ENCODE measurements at regions not wholly inside any gene's neighbourhood (a gene's known extent, or its start where the extent isn't known, plus 50 kb on each side); places are given as distances from the start of the nearest gene placed in this dataset.
"Not testable (repeated sequence)": the region's sequence is repeated elsewhere in the genome, so short reads cannot be mapped to it uniquely, and the experiment has no call there.

DNA sequence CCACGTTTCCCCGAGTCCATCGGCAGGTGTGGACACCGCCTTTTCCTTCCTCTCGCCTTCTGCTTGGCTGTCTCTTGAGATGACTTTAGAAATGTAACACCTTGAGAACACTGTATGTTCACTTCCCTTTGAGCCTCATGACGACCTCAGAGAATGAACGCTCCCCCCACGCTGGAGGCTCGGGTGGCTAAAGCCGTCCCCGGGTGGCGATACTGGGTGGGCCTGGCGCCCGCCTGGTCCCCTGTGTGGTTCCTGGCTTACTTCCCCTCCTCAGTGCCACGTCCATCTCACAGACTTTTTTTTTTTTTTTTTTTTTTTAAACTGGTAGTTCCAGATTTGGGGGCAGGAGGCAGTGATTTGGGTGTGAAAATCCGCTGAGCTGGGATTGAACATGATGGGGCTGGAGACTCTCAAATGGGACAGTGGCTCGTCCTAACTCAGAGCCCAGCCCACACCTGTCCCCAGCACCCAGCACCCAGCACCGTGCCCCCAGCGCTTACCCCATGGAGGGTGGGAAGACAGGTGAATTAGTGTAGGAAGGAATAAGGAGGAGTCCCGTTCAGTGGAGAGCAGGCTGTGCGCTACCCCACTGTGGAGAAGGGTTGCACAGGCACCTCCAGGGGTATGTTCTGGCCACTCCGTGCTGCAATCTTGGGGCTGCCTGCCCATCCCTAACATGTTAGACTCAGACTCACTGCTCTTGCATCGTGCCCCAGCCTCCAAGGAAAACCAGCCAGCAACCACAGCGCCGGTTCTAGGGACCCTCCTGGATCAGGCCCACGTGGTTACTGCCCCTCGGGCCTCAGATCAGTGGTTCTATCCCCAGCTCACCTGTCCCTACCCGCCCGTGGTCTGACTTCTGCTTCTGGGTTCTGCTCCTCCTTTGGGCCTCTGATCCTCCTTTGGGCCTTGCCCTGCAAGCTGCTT is 174.0 kb downstream of the ASB1 start:
- DNase-seq, result no peak

DNA sequence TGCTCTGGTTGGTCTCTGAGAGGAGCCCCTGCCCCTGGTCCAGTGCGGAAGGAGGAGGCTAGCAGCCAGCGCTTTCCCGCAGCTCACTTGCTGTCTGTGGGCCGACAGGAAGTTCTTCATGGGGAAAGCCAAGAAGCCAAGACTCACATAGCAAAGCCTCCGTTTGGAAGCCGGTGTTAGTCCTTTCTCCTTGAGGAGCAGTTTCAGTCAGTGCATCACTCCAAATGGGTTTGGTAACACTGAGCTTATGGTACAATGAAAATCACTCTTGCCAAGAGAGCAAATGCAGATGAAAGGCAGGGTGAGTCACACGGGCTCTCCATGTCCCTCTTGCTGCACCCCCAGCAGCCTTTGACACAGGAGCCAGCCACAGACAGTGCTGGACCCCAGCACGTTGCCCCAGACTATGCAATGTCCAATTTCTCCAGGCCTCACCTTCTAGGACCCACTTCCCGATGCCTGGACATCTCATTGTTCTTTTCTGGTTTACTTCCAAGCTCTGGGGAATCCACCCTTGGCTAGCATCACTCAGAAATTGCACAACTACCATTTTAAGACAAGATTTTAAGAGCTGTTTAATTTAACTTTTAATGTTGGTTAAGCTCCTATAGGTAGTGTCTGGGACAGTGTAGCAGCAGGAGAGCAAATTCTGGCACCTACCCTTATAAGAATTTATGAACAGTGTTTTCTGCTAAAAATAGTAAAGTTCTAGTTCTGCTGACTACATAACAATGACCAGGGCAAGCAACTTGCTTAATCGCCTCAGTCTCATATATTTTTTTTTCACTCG is 174.9 kb downstream of the ASB1 start:
- DNase-seq, result no peak

DNA sequence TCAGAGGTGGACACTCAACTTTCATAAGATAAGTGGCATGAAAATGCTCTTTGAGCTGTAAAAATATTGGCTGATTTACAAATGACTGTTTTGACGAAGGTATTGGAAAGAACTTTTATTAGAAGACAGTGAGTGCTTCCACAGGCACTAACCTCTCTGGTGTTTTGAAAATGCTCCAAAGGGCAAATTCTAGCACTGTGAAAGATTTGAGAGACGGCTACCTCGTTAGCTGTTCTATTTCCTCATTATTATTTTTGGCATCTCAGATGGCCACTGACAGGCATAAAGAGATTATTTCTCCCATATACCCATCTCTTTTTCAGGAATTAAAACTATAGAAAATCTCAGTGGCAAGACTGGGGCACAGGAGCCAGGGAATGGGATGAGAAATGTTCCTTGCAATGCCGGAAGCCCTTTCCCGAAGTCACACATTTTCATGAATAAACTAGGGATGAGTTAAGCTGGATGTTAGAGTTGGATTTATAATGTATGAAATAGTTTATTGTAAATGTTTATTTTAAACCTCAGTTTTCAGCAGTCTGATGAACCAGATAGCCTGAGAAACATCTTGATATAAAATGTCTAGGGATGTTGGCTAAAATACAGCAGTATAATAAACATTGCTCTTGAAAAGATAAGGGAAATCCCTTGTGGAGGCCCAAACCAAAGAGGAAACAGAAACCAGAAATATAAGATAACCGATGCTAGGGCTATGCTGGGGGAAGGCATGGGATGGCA is 175.7 kb downstream of the ASB1 start:
- DNase-seq, result no peak

DNA sequence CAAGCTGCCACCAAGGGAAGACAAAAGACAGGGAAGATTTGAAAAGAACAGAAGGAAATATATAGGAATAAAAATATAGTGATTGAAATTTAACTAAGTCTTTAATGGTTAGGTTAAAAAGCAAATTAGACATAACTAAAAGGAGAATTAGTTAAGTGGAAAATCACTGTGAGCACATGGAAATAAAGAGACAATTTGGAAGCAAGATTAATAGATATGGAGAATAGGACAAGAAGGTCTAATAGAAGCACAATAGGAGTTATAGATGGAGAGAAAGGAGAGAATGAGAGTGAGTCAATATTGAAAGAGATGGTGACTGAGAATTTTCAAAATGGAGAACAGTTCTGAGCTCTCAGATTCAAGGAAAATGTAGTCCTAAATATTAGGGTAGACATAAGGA is 176.9 kb downstream of the ASB1 start:
- no peak for DNase-seq

DNA sequence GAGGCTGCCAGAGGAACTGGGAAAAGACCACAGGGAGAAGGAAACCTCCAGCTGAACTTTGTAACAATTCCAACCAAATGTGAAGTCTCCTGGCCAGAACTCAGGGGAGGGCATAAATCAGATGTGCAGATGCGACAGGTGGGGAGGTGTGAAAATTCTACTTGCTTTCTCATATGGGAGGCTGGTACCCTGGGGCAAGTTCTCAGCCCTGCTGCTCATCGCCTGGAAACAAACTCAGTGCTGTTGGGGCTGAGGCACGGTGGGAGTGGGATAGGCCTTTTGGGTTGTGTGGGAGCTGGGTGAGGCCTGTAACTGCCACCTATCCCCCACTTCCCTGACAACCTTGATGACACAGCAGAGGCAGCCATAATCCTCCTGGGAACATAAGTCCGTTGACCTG is 179.6 kb downstream of the ASB1 start:
- no peak for DNase-seq

DNA sequence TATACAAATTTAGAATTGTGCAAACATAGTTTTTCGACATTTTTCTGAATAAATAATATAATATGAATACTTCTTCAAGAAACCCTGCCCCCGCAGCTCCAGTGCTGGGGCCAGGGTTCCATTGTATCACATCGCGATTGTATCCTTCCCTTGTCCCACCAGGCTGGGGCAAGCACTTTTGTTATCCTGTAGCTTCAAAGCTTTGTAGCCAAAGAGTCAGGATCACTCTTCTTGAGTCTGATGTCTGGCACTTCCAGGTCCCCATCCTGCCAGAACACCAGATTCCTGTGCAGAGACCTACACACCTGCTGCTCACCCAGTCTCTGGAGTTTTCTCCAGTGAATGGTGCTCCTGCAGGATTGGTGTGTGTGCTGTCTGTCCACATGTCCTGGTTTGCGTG is 186.9 kb downstream of the ASB1 start:
- no peak for DNase-seq

DNA sequence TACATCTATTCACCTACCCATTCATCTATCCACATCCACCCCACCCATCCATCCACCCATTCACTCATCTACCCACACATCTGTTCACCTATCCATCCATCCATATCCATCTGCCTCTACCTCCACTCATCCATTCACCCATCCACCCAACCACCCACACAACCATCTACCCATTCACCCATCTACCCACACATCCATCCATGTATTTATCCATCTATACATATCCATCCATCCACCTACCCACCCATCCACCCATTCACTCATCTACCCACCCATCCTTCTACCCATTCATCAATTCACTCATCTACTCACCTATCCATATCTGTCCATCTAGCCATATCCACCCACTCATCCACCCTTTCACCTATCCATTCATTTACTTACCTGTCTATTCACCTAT is 187.6 kb downstream of the ASB1 start:
- DNase-seq, result no peak

DNA sequence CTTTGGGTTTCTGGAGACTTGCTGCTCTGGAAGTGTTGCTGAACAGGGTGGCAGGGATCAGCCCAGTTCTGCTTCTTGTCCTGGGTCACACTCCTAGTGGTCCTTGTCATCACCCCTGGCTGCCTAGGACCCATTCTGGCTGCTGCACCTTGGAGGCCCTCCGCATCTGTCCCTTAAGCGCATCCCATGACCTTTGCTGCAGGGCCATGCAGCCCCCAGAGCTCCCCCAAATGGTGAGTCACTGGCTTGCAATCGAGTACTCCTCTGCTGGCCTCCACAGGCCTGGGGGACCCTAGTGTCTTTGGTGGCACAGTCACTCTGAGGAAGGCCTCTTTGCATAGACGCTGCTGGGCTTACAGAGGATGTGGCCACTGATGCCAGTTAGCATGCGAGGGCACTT is 188.5 kb downstream of the ASB1 start:
- DNase-seq, result no peak

DNA sequence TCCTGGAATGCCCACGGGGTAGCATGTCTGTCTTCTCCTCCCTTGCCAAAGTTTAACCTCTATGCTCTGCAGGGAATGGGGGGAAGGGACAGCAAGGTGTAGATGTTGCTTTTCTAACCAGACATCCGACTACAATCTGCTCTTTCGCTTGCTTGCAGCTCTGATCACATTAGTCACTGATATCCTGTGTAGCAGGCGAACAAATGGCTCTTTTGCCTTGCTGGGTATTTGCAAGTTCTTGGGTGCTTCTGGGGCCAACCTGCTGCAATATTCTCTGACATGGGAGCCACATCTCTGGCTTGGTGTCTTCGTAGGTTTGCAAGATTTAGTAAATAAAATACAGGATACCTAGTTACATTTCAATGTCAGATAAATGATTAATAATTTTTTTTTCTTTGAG is 190.0 kb downstream of the ASB1 start:
- DNase-seq, result no peak

DNA sequence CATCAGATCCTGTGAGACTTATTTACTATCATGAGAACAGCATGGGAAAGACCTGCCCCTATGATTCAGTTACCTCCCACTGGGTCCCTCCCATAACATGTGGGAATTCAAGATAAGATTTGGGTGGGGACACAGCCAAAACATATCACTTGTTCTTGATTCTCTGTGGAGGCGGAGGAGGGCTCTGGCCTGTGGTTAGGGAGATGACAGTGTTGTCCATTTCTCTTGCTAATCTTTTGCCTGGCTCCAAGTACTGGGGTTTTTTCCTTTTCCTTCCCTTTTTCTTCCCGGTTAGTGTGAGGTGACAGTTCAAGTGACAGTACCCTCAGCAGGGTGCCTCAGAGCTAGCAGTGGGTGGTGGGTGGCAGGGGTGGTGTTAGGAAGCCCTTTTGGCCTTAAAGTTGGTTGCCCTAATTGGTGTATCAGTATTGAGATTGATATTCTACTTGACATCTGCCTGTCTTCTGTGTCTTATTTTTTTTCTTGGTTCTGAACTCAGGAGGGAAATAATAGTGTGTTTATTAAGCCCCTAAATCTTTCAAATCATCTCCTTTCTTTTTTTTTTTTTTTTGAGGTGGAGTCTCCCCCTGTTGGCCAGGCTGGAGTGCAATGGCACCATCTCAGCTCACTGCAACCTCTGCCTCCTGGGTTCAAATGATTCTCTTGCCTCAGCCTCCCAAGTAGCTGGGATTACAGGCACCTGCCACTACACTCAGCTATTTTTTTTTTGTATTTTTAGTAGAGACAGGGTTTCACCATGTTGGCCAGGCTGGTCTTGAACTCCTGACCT is 192.0 kb downstream of the ASB1 start:
- DNase-seq, result not testable (repeated sequence)

DNA sequence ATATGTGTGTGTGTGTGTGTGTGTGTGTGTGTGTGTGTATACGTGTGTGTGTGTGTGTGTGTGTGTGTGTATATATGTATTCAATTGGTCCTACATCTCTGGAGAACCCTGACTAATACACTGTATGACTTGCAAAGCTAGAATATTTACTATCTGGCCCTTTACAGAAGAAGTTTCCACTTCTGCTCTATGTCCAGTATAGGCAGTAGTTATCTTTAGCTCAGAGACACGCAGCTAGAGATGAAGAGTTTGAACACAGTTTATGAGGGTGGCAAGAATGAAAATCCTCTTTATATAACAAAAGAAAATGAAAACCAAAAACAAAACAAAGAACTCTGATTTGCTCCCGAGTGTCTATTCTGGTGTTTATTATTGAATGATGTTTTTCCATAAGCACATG is 201.2 kb downstream of the ASB1 start:
- no peak for DNase-seq

DNA sequence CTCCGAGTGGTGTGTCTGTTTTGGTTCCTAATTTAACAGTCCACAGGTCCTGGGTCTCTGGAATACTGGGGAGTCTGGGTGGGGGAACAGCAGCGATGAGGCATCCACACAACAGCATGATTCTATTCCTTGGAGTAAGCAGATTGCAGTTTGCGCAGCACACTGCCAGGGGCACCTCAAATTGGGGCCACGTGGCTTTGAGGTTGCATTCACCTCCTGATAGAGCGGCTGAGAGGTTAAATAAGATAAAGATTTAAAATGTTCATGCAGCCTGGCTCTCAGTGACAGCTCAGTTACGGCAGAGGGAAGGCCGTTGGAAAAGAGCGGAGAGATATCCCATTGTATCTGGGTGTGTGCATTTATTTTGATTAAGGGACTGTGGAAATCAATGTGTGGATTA is 202.3 kb downstream of the ASB1 start:
- DNase-seq, result no peak

DNA sequence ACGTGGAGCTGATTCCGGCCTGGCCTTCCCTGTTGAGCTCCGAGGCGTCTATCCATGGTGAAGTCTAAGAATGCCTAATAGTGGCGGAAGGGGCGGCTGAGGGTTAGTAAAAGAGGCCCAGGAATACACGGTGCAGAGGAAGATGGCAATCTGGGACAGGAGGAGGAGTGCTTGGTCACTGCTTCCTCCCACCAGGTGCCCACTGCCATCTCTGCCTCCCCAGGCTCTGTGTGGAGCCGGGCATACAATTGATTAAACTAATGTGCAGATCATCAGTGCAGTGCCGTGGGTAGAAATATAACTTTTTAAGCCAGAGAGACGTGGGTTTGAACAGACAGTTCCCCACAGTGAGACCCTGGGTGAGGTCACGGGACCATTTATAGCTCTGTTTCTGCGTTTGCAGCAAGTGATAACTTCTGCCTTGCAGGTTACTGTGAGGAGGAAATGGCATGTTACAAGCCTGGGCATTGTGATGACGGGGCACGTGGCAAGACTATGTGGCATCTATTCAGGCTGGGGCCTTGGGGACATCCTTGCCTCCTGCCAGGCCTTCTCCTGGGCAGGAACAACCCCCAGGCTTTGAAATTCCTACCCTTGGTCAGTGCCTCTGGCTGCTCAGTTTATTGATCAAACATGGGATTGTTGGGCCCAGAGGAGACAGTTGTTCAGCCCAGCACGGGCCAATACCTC is 204.9 kb downstream of the ASB1 start:
- DNase-seq, result no peak

DNA sequence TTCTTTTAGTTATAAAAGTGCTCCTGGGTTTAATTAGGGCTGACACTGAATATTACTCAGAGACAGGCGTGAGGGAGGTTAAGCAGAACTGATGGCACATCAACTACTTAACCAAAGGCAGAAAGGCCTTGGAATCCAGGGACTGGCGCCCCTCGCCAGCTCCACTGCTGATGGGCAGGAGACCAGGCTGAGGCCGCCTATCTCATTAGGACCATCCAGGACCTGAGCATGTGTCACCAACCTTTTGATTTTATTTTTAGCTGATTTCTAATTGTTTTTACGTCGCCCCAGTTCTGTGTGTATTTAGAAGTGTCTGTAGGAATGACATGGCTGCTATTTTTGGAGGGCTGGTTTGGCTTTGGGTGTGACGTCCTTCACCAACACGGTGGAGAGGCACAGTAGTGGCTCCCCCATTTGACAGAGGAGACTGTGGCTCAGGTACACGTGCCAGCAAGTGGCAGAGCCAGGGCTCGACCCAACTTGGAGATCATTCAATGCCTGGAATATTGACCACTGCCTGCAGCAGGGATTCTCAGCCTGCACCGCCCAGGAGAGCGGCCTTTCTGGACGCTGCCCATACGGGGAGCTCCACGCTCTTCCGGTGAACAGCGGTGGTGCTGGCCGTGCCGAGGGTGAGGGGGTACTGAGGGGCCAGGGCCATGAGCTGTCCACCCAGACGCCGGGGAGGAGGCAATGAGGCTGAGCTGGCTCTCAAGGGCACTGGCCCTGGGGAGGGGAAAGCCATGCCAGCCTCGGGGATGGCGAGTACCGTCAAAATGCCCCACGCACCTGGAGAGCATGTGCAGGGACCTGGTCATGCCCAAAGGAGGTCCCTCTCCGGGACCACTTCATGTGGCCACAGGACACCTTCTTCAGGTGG is 205.7 kb downstream of the ASB1 start:
- DNase-seq, result no peak

DNA sequence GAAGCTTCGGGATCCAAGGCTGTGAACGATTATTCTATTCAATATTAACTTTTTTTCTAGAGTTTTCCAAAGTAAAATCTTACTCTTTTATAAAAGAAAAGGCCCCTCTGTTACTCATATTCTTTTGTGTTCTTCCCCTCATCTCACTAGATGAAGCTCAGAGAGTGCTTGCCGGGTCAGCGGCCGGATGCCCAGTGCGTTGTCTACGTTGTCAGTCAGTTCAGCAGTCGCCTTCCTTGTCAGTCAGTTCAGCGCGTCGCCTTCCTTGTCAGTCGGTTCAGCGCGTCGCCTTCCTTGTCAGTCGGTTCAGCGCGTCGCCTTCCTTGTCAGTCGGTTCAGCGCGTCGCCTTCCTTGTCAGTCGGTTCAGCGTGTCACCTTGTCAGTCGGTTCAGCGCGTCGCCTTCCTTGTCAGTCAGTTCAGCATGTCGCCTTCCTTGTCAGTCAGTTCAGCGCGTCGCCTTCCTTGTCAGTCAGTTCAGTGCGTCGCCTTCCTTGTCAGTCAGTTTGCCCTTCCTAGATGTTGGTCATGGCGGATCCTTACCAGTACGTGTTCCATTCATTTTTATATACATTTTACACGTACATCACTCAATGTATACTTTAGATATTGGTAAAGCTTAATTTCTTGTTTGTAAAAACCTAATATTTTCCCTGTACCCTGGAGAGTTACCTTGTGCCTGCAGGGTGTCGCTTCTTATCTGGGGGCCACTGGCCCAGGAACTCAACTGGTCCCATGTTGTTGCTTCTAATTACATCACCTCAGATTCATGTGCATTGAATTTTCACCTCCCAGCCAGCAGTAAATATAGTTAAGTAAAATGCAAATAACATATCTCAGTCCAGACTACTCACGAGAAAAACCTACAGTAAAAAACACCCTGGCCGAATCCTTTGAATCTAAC is 206.9 kb downstream of the ASB1 start:
- no peak for DNase-seq

DNA sequence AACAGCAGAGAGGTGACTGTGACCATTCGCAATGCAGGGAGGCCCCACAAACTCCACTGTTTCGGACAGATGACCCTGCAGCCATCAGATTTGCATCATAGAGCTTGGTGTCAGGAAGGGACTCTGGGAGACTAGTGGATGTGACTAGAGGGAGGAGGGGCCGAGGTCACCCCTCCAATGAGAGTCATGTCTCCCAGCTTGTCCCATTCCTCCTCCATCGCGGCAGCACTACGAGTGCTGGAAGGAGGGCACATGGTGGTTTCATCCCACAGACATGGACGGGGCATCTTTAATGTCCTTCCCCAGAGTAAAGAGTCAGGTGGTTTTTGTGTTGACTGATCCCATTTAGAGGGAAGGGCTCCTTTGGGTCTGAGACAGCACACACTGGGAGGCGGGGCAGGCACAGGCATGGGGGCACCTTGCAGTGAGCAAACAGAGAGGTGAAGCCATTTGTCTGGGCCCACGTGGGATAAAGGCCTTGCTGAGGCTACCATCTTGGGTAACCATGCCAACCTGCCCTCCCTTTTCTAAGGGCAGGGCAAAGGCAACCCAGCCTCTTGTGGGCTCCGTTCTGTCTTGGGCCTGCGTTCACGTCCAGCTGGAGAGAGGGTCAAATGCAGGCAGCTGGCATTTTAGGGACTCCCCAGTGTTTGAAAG is 208.1 kb downstream of the ASB1 start:
- DNase-seq, result no peak

DNA sequence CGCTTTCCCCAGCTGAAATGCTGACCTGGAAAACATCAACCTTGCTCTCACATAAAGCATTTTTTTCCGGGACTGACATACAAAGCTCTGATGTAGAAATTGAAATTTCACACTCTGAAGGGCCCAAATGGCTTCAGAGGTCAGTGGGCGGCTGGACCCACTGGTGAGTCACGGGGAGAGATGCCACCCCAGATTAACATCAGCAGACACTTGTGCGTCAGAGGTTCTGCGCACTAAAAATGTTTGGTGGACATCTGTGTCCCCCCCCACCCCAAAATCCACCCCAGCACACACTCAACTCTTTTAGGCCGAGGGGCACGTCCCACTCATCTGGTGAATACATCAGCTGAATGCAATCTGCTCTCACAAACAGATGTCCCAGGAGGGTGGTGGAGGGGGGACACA is 208.9 kb downstream of the ASB1 start:
- no peak for DNase-seq

DNA sequence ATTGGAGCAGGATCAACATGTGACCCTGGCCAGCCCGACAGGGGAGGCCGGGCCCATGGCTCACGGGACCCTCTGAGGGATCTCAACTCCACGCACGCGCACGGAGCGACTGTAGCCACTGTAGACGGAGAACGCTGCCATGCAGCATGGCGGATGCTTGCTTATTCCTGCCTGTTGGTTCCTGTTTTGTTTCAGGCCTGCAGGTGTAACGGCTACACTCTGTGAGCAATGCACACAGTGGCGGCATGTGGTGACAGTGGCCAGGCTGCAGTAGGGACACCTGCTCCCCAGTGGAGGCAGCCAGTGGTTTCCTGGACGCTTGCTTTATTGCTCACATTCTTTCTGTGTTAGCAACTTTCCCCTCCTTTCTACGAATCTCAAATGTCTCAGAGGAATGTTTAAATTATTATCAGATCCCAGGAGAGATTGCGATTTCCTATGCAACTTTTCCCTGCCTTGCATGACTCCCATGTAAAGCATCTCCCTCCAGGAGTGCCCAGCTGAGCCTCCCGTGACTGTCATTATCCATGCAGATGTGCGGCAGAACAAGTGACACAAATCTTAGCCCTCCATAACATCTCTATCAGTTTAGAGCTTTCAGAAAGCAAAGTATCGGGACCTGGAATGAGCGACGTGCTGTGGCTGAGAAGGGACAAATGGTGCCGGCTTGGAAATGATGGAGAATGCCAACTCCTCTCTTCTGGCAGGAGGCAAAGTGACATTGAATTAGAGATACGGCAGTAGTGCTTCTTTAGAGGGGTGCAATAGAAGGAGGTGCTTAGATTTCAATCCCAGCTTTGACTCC is 209.7 kb downstream of the ASB1 start:
- no peak for DNase-seq
